ENCODE measurements at regions not wholly inside any gene's neighbourhood (a gene's known extent, or its start where the extent isn't known, plus 50 kb on each side); places are given as distances from the start of the nearest gene placed in this dataset.

GRCh38 chr15:25180606-25181292 lies 226.0 kb downstream of the SNRPN start:
- Histone ChIP-seq H3K9ac (no peak overlapping the region), H3K36me3 (no peaks in the 10 kb centered on the region)
- TF ChIP-seq Cebpa-rat (IDR thresholded peaks at IDR 0.05): no peak

GRCh38 chr15:25181293-25182097 lies 226.7 kb downstream of the SNRPN start:
- H3K27me3 ChIP-seq: no peaks in the 10 kb centered on the region
- H3K9me3 ChIP-seq: peaks cover 100% of the 10 kb centered on the region

More at GRCh38 chr15:25180606-25181292, 226.0 kb downstream of the SNRPN start:
- Histone ChIP-seq H4K20me1 (no peaks in the 10 kb centered on the region), H3K27me3 (no peaks in the 10 kb centered on the region), H3K9me3 (peaks cover 100% of the 10 kb centered on the region), H3K4me3 (no peak overlapping the region), H3K27ac (no peak overlapping the region), H3K4me2 (no peak overlapping the region), H3K4me1 (no peaks in the 10 kb centered on the region)

GRCh38 chr15:25182098-25182478 lies 227.3 kb downstream of the SNRPN start:
- Histone ChIP-seq H3K9me3 (peaks cover 100% of the 10 kb centered on the region), H3K9ac (no peak overlapping the region), H3K27me3 (no peaks in the 10 kb centered on the region), H3K4me3 (no peak overlapping the region), H3K4me2 (no peak overlapping the region), H4K20me1 (no peaks in the 10 kb centered on the region), H3K36me3 (no peaks in the 10 kb centered on the region), H3K4me1 (no peaks in the 10 kb centered on the region), H3K27ac (no peak overlapping the region)
- TF ChIP-seq Cebpa-rat (IDR thresholded peaks at IDR 0.05): no peak

More at GRCh38 chr15:25181293-25182097, 226.7 kb downstream of the SNRPN start:
- Histone ChIP-seq H3K4me2 (no peak overlapping the region), H4K20me1 (no peaks in the 10 kb centered on the region), H3K4me1 (no peaks in the 10 kb centered on the region), H3K4me3 (no peak overlapping the region), H3K36me3 (no peaks in the 10 kb centered on the region), H3K9ac (no peak overlapping the region), H3K27ac (no peak overlapping the region)
- no peak for TF ChIP-seq Cebpa-rat (IDR thresholded peaks at IDR 0.05)

- no peaks in the 10 kb centered on the region for H3K27me3 ChIP-seq
Measured at GRCh38 chr15:25182736-25183445, 228.1 kb downstream of the SNRPN start.

GRCh38 chr15:25183581-25184251 lies 228.9 kb downstream of the SNRPN start:
- no peaks in the 10 kb centered on the region for H3K27me3 ChIP-seq
- no peak overlapping the region for H3K4me2 ChIP-seq
- no peaks in the 10 kb centered on the region for H3K4me1 ChIP-seq
- H3K4me3 ChIP-seq: no peak overlapping the region
- no peak for TF ChIP-seq Cebpa-rat (IDR thresholded peaks at IDR 0.05)
- H3K9me3 ChIP-seq: peaks cover 98% of the 10 kb centered on the region
- H3K27ac ChIP-seq: no peak overlapping the region
- H3K9ac ChIP-seq: no peak overlapping the region
- H4K20me1 ChIP-seq: no peaks in the 10 kb centered on the region
- no peaks in the 10 kb centered on the region for H3K36me3 ChIP-seq

More at GRCh38 chr15:25182736-25183445, 228.1 kb downstream of the SNRPN start:
- H4K20me1 ChIP-seq: no peaks in the 10 kb centered on the region
- no peak overlapping the region for H3K4me3 ChIP-seq
- no peak for TF ChIP-seq Cebpa-rat (IDR thresholded peaks at IDR 0.05)
- H3K27ac ChIP-seq: no peak overlapping the region
- H3K4me1 ChIP-seq: no peaks in the 10 kb centered on the region
- H3K9me3 ChIP-seq: peaks cover 98% of the 10 kb centered on the region
- no peaks in the 10 kb centered on the region for H3K36me3 ChIP-seq
- no peak overlapping the region for H3K9ac ChIP-seq
- no peak overlapping the region for H3K4me2 ChIP-seq

GRCh38 chr15:25184356-25185155 lies 229.8 kb downstream of the SNRPN start:
- TF ChIP-seq Cebpa-rat (IDR thresholded peaks at IDR 0.05): no peak
- no peak overlapping the region for H3K9ac ChIP-seq

GRCh38 chr15:25185156-25185710 lies 230.4 kb downstream of the SNRPN start:
- no peaks in the 10 kb centered on the region for H3K4me1 ChIP-seq
- no peaks in the 10 kb centered on the region for H3K27me3 ChIP-seq
- H3K27ac ChIP-seq: no peak overlapping the region
- TF ChIP-seq Cebpa-rat (IDR thresholded peaks at IDR 0.05): no peak
- no peaks in the 10 kb centered on the region for H3K36me3 ChIP-seq
- H3K4me2 ChIP-seq: no peak overlapping the region
- H3K9me3 ChIP-seq: peaks cover 97% of the 10 kb centered on the region
- no peak overlapping the region for H3K9ac ChIP-seq
- no peak overlapping the region for H3K4me3 ChIP-seq
- no peaks in the 10 kb centered on the region for H4K20me1 ChIP-seq

More at GRCh38 chr15:25184356-25185155, 229.8 kb downstream of the SNRPN start:
- Histone ChIP-seq H3K4me3 (no peak overlapping the region), H3K36me3 (no peaks in the 10 kb centered on the region), H3K27ac (no peak overlapping the region), H3K9me3 (peaks cover 97% of the 10 kb centered on the region), H3K27me3 (no peaks in the 10 kb centered on the region), H4K20me1 (no peaks in the 10 kb centered on the region), H3K4me1 (no peaks in the 10 kb centered on the region), H3K4me2 (no peak overlapping the region)

- Histone ChIP-seq H4K20me1 (no peaks in the 10 kb centered on the region), H3K9me3 (peaks cover 97% of the 10 kb centered on the region), H3K36me3 (no peaks in the 10 kb centered on the region), H3K27ac (no peak overlapping the region), H3K9ac (no peak overlapping the region), H3K4me2 (no peak overlapping the region), H3K4me1 (no peaks in the 10 kb centered on the region), H3K27me3 (no peaks in the 10 kb centered on the region), H3K4me3 (no peak overlapping the region)
- TF ChIP-seq Cebpa-rat (IDR thresholded peaks at IDR 0.05): no peak
Measured at GRCh38 chr15:25185791-25186190, 231.0 kb downstream of the SNRPN start.

All from BLaER1 (cell line).